ENCODE measurements at regions not wholly inside any gene's neighbourhood (a gene's known extent, or its start where the extent isn't known, plus 50 kb on each side); places are given as distances from the start of the nearest gene placed in this dataset.

DNA sequence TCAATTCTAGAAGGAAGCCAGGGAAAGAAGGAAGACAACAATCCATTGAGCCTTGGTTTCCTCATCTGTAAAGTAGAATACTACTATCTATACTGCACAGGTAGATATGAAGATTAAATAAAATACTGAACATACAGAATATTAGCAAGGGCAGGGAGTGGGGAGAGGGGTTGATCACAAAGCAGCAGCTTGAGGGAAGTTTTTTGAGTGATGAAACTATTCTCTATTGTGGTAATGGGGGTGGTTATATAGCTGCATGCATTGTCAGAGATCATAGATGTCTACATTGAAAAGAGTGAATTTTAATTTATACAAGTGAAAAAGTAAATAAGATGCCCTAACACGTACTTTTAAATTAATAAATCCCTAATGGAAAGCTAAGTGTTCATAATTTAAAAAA lies 242.6 kb upstream of the LRTM1 start:
- TF ChIP-seq, protein P1, sequence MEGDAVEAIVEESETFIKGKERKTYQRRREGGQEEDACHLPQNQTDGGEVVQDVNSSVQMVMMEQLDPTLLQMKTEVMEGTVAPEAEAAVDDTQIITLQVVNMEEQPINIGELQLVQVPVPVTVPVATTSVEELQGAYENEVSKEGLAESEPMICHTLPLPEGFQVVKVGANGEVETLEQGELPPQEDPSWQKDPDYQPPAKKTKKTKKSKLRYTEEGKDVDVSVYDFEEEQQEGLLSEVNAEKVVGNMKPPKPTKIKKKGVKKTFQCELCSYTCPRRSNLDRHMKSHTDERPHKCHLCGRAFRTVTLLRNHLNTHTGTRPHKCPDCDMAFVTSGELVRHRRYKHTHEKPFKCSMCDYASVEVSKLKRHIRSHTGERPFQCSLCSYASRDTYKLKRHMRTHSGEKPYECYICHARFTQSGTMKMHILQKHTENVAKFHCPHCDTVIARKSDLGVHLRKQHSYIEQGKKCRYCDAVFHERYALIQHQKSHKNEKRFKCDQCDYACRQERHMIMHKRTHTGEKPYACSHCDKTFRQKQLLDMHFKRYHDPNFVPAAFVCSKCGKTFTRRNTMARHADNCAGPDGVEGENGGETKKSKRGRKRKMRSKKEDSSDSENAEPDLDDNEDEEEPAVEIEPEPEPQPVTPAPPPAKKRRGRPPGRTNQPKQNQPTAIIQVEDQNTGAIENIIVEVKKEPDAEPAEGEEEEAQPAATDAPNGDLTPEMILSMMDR (IDR thresholded peaks at IDR 0.05), result no peak
- no peak for DNase-seq (ENCODE audit: low spot score)
- H3K4me3 ChIP-seq, result no peak overlapping the region
- no peaks in the 10 kb centered on the region for H3K27me3 ChIP-seq (replicated peaks; ENCODE audit: insufficient read depth)
- no peaks in the 10 kb centered on the region for H3K4me1 ChIP-seq (ENCODE audit: control insufficient read depth in 1 of 2, low read depth in 2 of 2)
- no peaks in the 10 kb centered on the region for H3K36me3 ChIP-seq
- H3K9me3 ChIP-seq, result no peaks in the 10 kb centered on the region
- ATAC-seq (ENCODE audit: insufficient number of reproducible peaks, low FRiP score, low read depth), result no peak
- no peak overlapping the region for H3K27ac ChIP-seq

DNA sequence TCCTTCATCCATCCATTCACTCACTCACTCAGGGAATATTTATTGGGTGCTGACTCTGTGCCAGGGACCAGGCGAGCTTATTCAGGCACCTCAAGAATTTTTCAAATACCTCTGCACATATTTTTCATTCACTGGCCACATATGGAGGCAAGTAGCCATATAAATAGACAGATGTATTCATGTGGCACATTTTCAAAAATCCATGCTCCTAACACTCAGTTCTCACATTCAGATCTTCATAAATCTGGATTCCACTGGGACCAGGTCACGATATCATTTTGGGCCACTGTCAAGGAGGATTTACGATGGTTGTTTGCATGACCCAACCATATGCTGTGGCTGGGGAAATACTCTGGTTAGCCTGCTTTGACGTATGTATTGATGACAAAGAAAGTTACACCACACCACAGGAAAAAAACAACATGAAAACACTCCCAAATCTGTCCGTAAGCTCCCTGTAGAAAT lies 241.8 kb upstream of the LRTM1 start:
- H3K4me3 ChIP-seq, result no peak overlapping the region
- H3K27ac ChIP-seq, result no peak overlapping the region
- ATAC-seq (ENCODE audit: insufficient number of reproducible peaks, low FRiP score, low read depth), result no peak
- TF ChIP-seq, protein P1 (IDR thresholded peaks at IDR 0.05), result no peak
- no peaks in the 10 kb centered on the region for H3K9me3 ChIP-seq
- no peaks in the 10 kb centered on the region for H3K36me3 ChIP-seq
- no peaks in the 10 kb centered on the region for H3K4me1 ChIP-seq (ENCODE audit: control insufficient read depth in 1 of 2, low read depth in 2 of 2)
- no peak for DNase-seq (ENCODE audit: low spot score)
- H3K27me3 ChIP-seq (replicated peaks; ENCODE audit: insufficient read depth), result no peaks in the 10 kb centered on the region

DNA sequence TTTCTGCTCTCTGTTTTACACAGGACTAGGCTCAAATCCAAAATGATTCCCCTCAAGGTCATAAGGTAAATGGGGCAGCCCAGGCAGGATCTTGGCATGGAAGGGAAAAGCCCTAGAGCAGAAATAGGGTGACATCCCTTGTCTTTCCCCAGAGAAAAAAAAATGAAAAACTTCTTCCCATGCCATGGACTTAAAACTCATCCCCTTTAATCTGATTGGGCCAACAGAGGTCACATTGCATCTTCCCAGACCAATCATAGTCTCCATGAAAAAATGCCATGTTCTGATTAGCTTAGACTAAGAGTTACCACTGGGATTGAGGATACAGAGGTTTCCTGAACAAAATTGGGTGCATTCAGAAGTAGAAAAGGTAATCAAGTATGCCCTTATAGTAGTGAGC lies 241.3 kb upstream of the LRTM1 start:
- H3K4me1 ChIP-seq (ENCODE audit: control insufficient read depth in 1 of 2, low read depth in 2 of 2), result no peaks in the 10 kb centered on the region
- no peak overlapping the region for H3K4me3 ChIP-seq
- TF ChIP-seq, protein P1 (IDR thresholded peaks at IDR 0.05), result no peak
- no peaks in the 10 kb centered on the region for H3K9me3 ChIP-seq
- ATAC-seq (ENCODE audit: insufficient number of reproducible peaks, low FRiP score, low read depth) (no peak), DNase-seq (ENCODE audit: low spot score) (no peak)
- no peaks in the 10 kb centered on the region for H3K36me3 ChIP-seq
- H3K27me3 ChIP-seq (replicated peaks; ENCODE audit: insufficient read depth), result no peaks in the 10 kb centered on the region
- H3K27ac ChIP-seq, result no peak overlapping the region

DNA sequence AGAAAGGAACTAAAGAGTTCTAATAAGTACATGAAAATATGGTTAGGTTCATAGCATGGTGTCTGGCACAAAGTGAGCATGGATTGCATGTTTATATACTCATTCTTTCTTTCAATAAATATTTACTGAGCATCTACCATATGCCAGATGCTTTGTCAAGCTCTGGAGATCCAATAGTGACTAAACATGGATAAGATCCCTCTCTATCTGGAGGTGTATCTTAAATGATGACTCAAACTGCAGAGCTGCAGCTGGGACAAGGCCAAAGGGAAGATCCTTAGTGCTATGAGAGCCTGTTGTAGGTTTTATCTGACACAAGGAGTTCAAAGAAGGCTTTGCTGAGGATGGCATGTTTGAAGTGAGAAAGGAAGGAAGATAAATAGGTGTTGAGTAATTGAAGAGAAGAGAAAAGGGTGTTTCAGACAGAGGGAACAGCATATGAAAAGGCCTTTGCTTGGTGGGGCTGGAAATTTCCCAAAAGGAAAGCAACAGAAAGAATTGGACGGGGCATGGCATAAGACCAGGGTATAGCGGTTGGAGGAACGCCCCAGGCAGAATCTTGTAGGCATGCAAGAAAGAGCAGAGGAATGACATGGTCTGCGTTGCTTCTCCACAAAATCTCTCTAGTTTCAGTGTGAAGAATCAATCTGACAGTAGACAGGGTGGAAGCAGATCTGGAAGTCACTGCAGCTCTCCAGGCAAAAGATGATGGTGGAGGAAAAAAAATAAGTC lies 239.9 kb upstream of the LRTM1 start:
- DNase-seq (ENCODE audit: low spot score) (no peak), ATAC-seq (ENCODE audit: insufficient number of reproducible peaks, low FRiP score, low read depth) (no peak)
- TF ChIP-seq, protein P1 (IDR thresholded peaks at IDR 0.05), result no peak
- H3K27ac ChIP-seq, result no peak overlapping the region
- no peak overlapping the region for H3K4me3 ChIP-seq
- no peaks in the 10 kb centered on the region for H3K4me1 ChIP-seq (ENCODE audit: control insufficient read depth in 1 of 2, low read depth in 2 of 2)
- no peaks in the 10 kb centered on the region for H3K9me3 ChIP-seq
- H3K27me3 ChIP-seq (replicated peaks; ENCODE audit: insufficient read depth), result no peaks in the 10 kb centered on the region
- H3K36me3 ChIP-seq, result no peaks in the 10 kb centered on the region

DNA sequence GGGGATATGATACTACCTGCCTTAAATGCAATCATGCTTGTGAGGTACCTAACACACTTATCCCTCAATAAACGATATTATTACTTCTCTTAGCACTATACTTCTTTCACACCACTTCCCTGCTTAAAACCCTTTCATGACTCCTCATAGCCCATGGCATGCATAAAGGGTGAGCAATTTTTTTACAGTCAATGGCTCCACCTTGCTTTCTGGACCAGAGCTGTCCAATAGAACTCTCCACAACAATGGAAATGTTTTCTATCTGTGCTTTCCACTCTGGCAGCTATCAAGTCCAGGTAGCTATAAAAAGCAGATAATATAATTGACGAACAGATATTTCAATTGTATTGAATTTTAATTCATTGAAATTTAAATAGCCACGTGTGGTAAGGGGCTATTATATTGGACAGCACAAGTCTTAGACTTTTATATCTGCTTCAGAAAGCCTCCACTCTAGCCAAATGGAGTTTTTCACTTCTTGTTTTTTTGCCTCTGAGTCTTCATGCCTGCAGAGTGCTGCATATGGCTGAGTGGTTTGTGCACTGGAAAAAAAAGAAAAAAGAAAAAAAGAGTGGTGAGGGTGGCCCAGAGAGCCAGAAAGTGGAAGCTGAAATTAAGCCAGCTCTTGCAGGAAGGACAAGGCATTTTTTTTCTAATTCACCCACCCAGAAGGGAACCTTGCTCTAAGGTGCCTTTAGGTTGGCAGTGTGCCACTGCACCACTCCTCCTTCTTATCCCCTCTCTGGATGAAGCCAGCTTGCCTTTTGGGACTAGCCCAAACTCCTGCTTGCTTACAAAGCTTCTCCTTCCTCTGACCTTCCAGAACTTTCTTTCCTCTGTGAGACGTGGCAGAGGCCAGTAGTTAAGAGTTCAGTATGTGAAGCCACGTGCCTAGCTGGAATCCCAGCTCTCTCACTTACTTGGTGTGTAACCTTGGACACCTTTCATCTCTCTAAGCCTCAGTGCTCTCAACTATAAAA lies 239.0 kb upstream of the LRTM1 start:
- Histone ChIP-seq H3K9me3 (no peaks in the 10 kb centered on the region), H3K36me3 (no peaks in the 10 kb centered on the region), H3K4me3 (no peak overlapping the region), H3K4me1 (ENCODE audit: control insufficient read depth in 1 of 2, low read depth in 2 of 2) (no peaks in the 10 kb centered on the region), H3K27me3 (replicated peaks; ENCODE audit: insufficient read depth) (no peaks in the 10 kb centered on the region), H3K27ac (no peak overlapping the region)
- TF ChIP-seq, protein P1 (IDR thresholded peaks at IDR 0.05), result no peak
- ATAC-seq (ENCODE audit: insufficient number of reproducible peaks, low FRiP score, low read depth) (no peak), DNase-seq (ENCODE audit: low spot score) (no peak)

Data from thoracic aorta (tissue), 2 donors.